HCT116 (cell line): ENCODE measurements at regions not wholly inside any gene's neighbourhood (a gene's known extent, or its start where the extent isn't known, plus 50 kb on each side); places are given as distances from the start of the nearest gene placed in this dataset.

Source experiments
- ATAC-seq: fragments of 200-7000 bp; cut with Tn5 transposase; 2 replicates; pipeline ENCODE4 v1.9.1; 2020; ENCODE audit warnings: mild to moderate bottlenecking, moderate library complexity
- BruUV-seq: library from RNA; stranded (reverse); fragments of 400-500 nt; replicated peaks from 2 replicates; lab custom pipeline; 2021; lab: Mats Ljungman, UMichigan
- CTCF ChIA-PET: fragments of 300-600 bp; sonication (Branson Sonifier 250); formaldehyde crosslinking; loops from one replicate; lab custom pipeline; 2021; ENCODE audit warnings: antibody characterized with exemption; lab: Charles Lee
- POLR2A ChIA-PET: fragments of 300-600, 350-600 bp; sonication (Branson Sonifier 250); formaldehyde crosslinking; loops from one replicate; lab custom pipeline; 2021; ENCODE audit warnings: antibody characterized with exemption; lab: Charles Lee
- RAD21 ChIA-PET, 2 experiments: fragments of 300-600 bp; sonication (Branson Sonifier 250); formaldehyde crosslinking; loops; one replicate each; lab custom pipeline; 2023; ENCODE audit warnings: low total read pairs in 2 of 2; ENCODE audit not compliant: uncharacterized antibody in 2 of 2, unreplicated experiment in 2 of 2, low non-redundant PET in 1 of 2; lab: Charles Lee
- DNase-seq: peaks from one replicate; pipeline ENCODE4 v3.0.0-alpha.2; 2010; ENCODE audit warnings: low read depth, low spot score
- H2AFZ ChIP-seq: fragments of 200-600 bp; shearing (Covaris generic), sonication (generic); 2 replicates; pipeline ENCODE4 v1.6.1; 2017; ENCODE audit warnings: low read depth, mixed run types, mixed read lengths, antibody characterized with exemption, low read length; ENCODE audit not compliant: poor library complexity, severe bottlenecking
- H3K27ac ChIP-seq: 2 replicates; pipeline ENCODE4 v1.5.1; 2012; ENCODE audit warnings: low read depth, low read length
- H3K27me3 ChIP-seq: fragments of 200-600 bp; sonication (generic); 2 replicates; pipeline ENCODE4 v1.6.1; 2016; ENCODE audit warnings: mixed run types, low read length, mixed read lengths; ENCODE audit not compliant: insufficient read depth
- H3K36me3 ChIP-seq, 2 experiments: fragments of 200-500 bp in 1 of 2; fragments of 200-600 bp in 1 of 2; sonication (Bioruptor generic) in 1 of 2; sonication (generic) in 1 of 2; 2 replicates each; pipeline versions ENCODE4 v1.5.1 to v1.6.1; 2014 to 2016; ENCODE audit warnings: low read length in 2 of 2, inconsistent platforms in 1 of 2, mixed read lengths in 1 of 2, mixed run types in 1 of 2; ENCODE audit not compliant: insufficient read depth in 2 of 2, control insufficient read depth in 1 of 2
- H3K4me1 ChIP-seq, 2 experiments: fragments of 200-600 bp in 1 of 2; sonication (generic) in 1 of 2; 2 replicates each; pipeline versions ENCODE4 v1.5.1 to v1.6.1; 2012 to 2017; ENCODE audit warnings: low read length in 2 of 2, inconsistent platforms in 1 of 2, mild to moderate bottlenecking in 1 of 2, mixed read lengths in 1 of 2, mixed run types in 1 of 2, moderate library complexity in 1 of 2; ENCODE audit not compliant: insufficient read depth in 2 of 2, control insufficient read depth in 1 of 2
- H3K4me2 ChIP-seq: fragments of 200-600 bp; sonication (generic); 2 replicates; pipeline ENCODE4 v1.6.1; 2017; ENCODE audit warnings: mixed run types, low read length, mixed read lengths
- H3K4me3 ChIP-seq, 2 experiments: fragments of 200-600 bp in 1 of 2; sonication (generic) in 1 of 2; replicated peaks in 1 of 2; 2 replicates each; pipeline ENCODE4 v1.5.1; 2011 to 2016; ENCODE audit warnings: low read length in 2 of 2, control low read depth in 1 of 2, low read depth in 1 of 2, mild to moderate bottlenecking in 1 of 2, mixed read lengths in 1 of 2, mixed run types in 1 of 2
- H3K79me2 ChIP-seq: fragments of 200-600 bp; sonication (generic); 2 replicates; pipeline ENCODE4 v1.6.1; 2017; ENCODE audit warnings: mild to moderate bottlenecking, mixed run types, low read length, moderate library complexity, mixed read lengths; ENCODE audit not compliant: insufficient read depth
- H3K9ac ChIP-seq: fragments of 200-600 bp; sonication (generic); 2 replicates; pipeline ENCODE4 v1.6.1; 2016; ENCODE audit warnings: low read length, mixed read lengths
- H3K9me2 ChIP-seq: fragments of 200-600 bp; sonication (generic), shearing (Covaris generic); 2 replicates; pipeline ENCODE4 v1.6.1; 2017; ENCODE audit warnings: mixed run types, mild to moderate bottlenecking, moderate library complexity; ENCODE audit not compliant: insufficient read depth
- H3K9me3 ChIP-seq, 2 experiments: fragments of 200-500 bp in 1 of 2; fragments of 200-600 bp in 1 of 2; sonication (Bioruptor generic) in 1 of 2; sonication (generic) in 1 of 2; 2 replicates each; pipeline ENCODE4 v1.6.1; 2014 to 2017; ENCODE audit warnings: low read length in 2 of 2, mixed read lengths in 2 of 2, inconsistent platforms in 1 of 2, low read depth in 1 of 2, mild to moderate bottlenecking in 1 of 2, mixed run types in 1 of 2, moderate library complexity in 1 of 2; ENCODE audit not compliant: control insufficient read depth in 1 of 2, insufficient read depth in 1 of 2
- H4K20me1 ChIP-seq: fragments of 200-600 bp; sonication (generic), shearing (Covaris generic); 2 replicates; pipeline ENCODE4 v1.6.1; 2017; ENCODE audit warnings: mixed run types, mild to moderate bottlenecking, moderate library complexity; ENCODE audit not compliant: insufficient read depth
- CBX3 ChIP-seq: IDR thresholded peaks from 2 replicates; pipeline ENCODE4 v1.6.1; 2012; ENCODE audit warnings: low read depth
- CEBPB ChIP-seq: IDR thresholded peaks from 2 replicates; pipeline ENCODE4 v1.6.1; 2012; ENCODE audit warnings: low read depth
- EGR1 ChIP-seq: IDR thresholded peaks from 2 replicates; pipeline ENCODE4 v1.6.1; 2012; ENCODE audit warnings: low read depth
- EZH2 ChIP-seq: fragments of 200-600 bp; sonication (generic); IDR thresholded peaks from 2 replicates; pipeline ENCODE4 v1.6.1; 2017; ENCODE audit warnings: antibody characterized with exemption, mixed run types
- POLR2AphosphoS5 ChIP-seq: IDR thresholded peaks from 2 replicates; pipeline ENCODE4 v1.6.1; 2011; ENCODE audit warnings: mild to moderate bottlenecking, low read depth, low read length, moderate library complexity
- RAD21 ChIP-seq: IDR thresholded peaks from 2 replicates; pipeline ENCODE4 v1.6.1; 2012; ENCODE audit warnings: low read depth, mild to moderate bottlenecking
- SIN3A ChIP-seq: IDR thresholded peaks from 2 replicates; pipeline ENCODE4 v1.6.1; 2012; ENCODE audit warnings: low read depth
- SP1 ChIP-seq: IDR thresholded peaks from 2 replicates; pipeline ENCODE4 v1.6.1; 2012; ENCODE audit warnings: low read depth
- SRF ChIP-seq: IDR thresholded peaks from 2 replicates; pipeline ENCODE4 v1.6.1; 2012; ENCODE audit warnings: low read depth
- ZFX ChIP-seq: fragments of 450-650 bp; IDR thresholded peaks from 2 replicates; pipeline ENCODE4 v1.6.1; 2017
- ZNF274 ChIP-seq: fragments of 200-500 bp; sonication (Bioruptor generic); IDR thresholded peaks from 2 replicates; pipeline ENCODE4 v1.6.1; 2014; ENCODE audit warnings: mild to moderate bottlenecking, low read depth, low read length, inconsistent platforms
- intact Hi-C: fragments of 100-400 bp; cut with micrococcal nuclease; formaldehyde crosslinking; loops from 2 replicates; pipeline ENCODE4 v1.10.0; 2022
- TF ChIP-seq, protein P1 (sequence below): IDR thresholded peaks from 2 replicates; pipeline ENCODE4 v1.6.1; 2011; ENCODE audit warnings: mild to moderate bottlenecking, low read length, moderate library complexity; ENCODE audit not compliant: insufficient replicate concordance; ENCODE audit errors: extremely low read depth
- TF ChIP-seq, protein P2 (sequence below): IDR thresholded peaks from 2 replicates; pipeline ENCODE4 v1.6.1; 2012; ENCODE audit warnings: low read depth
- TF ChIP-seq, protein P3 (sequence below): IDR thresholded peaks from 2 replicates; pipeline ENCODE4 v1.6.1; 2012

DNA sequence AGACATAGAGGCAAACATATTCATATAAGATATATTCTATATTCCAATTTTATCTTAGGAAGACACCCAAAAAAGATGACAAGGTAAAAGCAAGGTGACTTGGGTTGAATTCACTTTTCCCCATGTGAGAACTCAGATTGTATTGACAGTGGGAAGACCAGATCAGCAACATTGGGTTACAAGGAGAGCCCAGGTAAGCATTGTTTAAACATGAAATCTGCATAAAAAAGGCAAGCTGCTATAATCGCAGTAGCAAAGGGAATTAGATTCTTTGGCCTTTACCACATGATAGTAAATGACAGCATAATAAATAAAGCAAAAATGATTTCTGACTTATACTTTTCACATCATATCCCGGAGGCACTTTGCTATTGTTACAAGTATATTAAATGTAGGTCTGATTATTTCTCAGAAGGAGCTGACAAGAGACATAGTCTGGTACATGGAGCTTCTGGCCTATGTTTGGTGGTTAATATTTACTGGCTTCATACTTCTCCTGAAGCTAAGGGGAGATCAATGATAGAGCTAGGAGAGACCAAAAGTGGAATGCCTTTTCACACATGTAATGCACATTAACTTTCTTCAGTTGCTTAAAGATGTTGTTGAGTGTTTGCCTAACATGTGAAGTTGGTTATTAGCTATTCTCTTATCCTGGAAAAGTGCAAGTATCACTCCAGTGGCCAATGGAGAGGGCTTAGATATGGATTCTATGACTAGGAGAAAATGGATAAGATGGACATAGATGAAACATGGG, 53.1 kb upstream of the EEF1E1 start:
- H3K9ac ChIP-seq, result no peak overlapping the region
- H3K4me1 ChIP-seq, result no peaks in the 10 kb centered on the region
- no peak overlapping the region for H3K4me2 ChIP-seq
- H3K9me3 ChIP-seq, result no peaks in the 10 kb centered on the region
- DNase-seq (no peak), ATAC-seq (no peak)
- no peak overlapping the region for H3K4me3 ChIP-seq
- CTCF ChIA-PET, result no interaction called here
- H3K9me2 ChIP-seq, result no peaks in the 10 kb centered on the region
- no peaks in the 10 kb centered on the region for H3K79me2 ChIP-seq
- no peak overlapping the region for H2AFZ ChIP-seq
- POLR2A ChIA-PET, result no interaction called here
- H4K20me1 ChIP-seq, result no peaks in the 10 kb centered on the region
- H3K27ac ChIP-seq, result no peak overlapping the region
- no peaks in the 10 kb centered on the region for H3K27me3 ChIP-seq
- intact Hi-C loops, result no loop called here
- no peaks in the 10 kb centered on the region for H3K36me3 ChIP-seq
- no peak for TF ChIP-seq POLR2AphosphoS5
- TF ChIP-seq EZH2, result no peak
- no peak for TF ChIP-seq SIN3A
- no peak for TF ChIP-seq CEBPB
- TF ChIP-seq, protein P1, sequence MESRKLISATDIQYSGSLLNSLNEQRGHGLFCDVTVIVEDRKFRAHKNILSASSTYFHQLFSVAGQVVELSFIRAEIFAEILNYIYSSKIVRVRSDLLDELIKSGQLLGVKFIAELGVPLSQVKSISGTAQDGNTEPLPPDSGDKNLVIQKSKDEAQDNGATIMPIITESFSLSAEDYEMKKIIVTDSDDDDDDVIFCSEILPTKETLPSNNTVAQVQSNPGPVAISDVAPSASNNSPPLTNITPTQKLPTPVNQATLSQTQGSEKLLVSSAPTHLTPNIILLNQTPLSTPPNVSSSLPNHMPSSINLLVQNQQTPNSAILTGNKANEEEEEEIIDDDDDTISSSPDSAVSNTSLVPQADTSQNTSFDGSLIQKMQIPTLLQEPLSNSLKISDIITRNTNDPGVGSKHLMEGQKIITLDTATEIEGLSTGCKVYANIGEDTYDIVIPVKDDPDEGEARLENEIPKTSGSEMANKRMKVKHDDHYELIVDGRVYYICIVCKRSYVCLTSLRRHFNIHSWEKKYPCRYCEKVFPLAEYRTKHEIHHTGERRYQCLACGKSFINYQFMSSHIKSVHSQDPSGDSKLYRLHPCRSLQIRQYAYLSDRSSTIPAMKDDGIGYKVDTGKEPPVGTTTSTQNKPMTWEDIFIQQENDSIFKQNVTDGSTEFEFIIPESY, result no peak
- no peak for TF ChIP-seq ZFX
- TF ChIP-seq, protein P2, sequence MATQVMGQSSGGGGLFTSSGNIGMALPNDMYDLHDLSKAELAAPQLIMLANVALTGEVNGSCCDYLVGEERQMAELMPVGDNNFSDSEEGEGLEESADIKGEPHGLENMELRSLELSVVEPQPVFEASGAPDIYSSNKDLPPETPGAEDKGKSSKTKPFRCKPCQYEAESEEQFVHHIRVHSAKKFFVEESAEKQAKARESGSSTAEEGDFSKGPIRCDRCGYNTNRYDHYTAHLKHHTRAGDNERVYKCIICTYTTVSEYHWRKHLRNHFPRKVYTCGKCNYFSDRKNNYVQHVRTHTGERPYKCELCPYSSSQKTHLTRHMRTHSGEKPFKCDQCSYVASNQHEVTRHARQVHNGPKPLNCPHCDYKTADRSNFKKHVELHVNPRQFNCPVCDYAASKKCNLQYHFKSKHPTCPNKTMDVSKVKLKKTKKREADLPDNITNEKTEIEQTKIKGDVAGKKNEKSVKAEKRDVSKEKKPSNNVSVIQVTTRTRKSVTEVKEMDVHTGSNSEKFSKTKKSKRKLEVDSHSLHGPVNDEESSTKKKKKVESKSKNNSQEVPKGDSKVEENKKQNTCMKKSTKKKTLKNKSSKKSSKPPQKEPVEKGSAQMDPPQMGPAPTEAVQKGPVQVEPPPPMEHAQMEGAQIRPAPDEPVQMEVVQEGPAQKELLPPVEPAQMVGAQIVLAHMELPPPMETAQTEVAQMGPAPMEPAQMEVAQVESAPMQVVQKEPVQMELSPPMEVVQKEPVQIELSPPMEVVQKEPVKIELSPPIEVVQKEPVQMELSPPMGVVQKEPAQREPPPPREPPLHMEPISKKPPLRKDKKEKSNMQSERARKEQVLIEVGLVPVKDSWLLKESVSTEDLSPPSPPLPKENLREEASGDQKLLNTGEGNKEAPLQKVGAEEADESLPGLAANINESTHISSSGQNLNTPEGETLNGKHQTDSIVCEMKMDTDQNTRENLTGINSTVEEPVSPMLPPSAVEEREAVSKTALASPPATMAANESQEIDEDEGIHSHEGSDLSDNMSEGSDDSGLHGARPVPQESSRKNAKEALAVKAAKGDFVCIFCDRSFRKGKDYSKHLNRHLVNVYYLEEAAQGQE, result no peak
- TF ChIP-seq EGR1, result no peak
- TF ChIP-seq, protein P3, sequence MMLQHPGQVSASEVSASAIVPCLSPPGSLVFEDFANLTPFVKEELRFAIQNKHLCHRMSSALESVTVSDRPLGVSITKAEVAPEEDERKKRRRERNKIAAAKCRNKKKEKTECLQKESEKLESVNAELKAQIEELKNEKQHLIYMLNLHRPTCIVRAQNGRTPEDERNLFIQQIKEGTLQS, result no peak
- no peak for TF ChIP-seq CBX3
- no peak for TF ChIP-seq SP1
- no peak for TF ChIP-seq SRF
- TF ChIP-seq RAD21, result no peak
- no peak for TF ChIP-seq ZNF274
- BruUV-seq, result no TSS peak
- RAD21 ChIA-PET, result no interaction called here
